DND-41 (cell line): ENCODE measurements at regions not wholly inside any gene's neighbourhood (a gene's known extent, or its start where the extent isn't known, plus 50 kb on each side); places are given as distances from the start of the nearest gene placed in this dataset.

Experiments
- ATAC-seq: fragments of 200-7000 bp; cut with Tn5 transposase; 3 replicates; pipeline ENCODE4 v1.9.1; 2021; ENCODE audit warnings: low read depth; ENCODE audit not compliant: insufficient read depth
- DNase-seq: peaks from one replicate; pipeline ENCODE4 v3.0.0-alpha.2; 2020
- H2AFZ ChIP-seq: 2 replicates; pipeline ENCODE4 v1.6.0; 2012; ENCODE audit warnings: low read depth, low read length
- H3K27ac ChIP-seq: 2 replicates; pipeline ENCODE4 v1.5.1; 2012; ENCODE audit warnings: low read length, inconsistent platforms
- H3K27me3 ChIP-seq: fragments of 200-600 bp; sonication (generic); 2 replicates; pipeline ENCODE4 v1.6.0; 2012; ENCODE audit warnings: low read length, mild to moderate bottlenecking, inconsistent platforms; ENCODE audit not compliant: insufficient read depth, poor library complexity
- H3K36me3 ChIP-seq: 2 replicates; pipeline ENCODE4 v1.5.1; 2012; ENCODE audit warnings: low read length, inconsistent platforms; ENCODE audit not compliant: insufficient read depth
- H3K4me1 ChIP-seq: 2 replicates; pipeline ENCODE4 v1.5.1; 2012; ENCODE audit warnings: mild to moderate bottlenecking, low read length; ENCODE audit not compliant: insufficient read depth
- H3K4me2 ChIP-seq: 2 replicates; pipeline ENCODE4 v1.6.0; 2012; ENCODE audit warnings: mild to moderate bottlenecking, moderate library complexity, low read length, inconsistent platforms; ENCODE audit not compliant: insufficient read depth
- H3K4me3 ChIP-seq, 2 experiments: fragments of 200-600 bp in 1 of 2; shearing (Covaris generic) in 1 of 2; 2 replicates each; pipeline ENCODE4 v1.5.1; 2012 to 2016; ENCODE audit warnings: inconsistent platforms in 2 of 2, low read length in 2 of 2, mild to moderate bottlenecking in 2 of 2, low read depth in 1 of 2, moderate library complexity in 1 of 2
- H3K79me2 ChIP-seq: 2 replicates; pipeline ENCODE4 v1.6.0; 2012; ENCODE audit warnings: low read length, inconsistent platforms; ENCODE audit not compliant: insufficient read depth
- H3K9ac ChIP-seq: 2 replicates; pipeline ENCODE4 v1.6.0; 2012; ENCODE audit warnings: low read depth, mild to moderate bottlenecking, inconsistent platforms, low read length, moderate library complexity
- H3K9me3 ChIP-seq: 2 replicates; pipeline ENCODE4 v1.5.1; 2012; ENCODE audit warnings: low read length, moderate library complexity, mild to moderate bottlenecking, inconsistent platforms; ENCODE audit not compliant: insufficient read depth, severe bottlenecking
- H4K20me1 ChIP-seq: 2 replicates; pipeline ENCODE4 v1.6.0; 2012; ENCODE audit warnings: low read length; ENCODE audit not compliant: insufficient read depth
- EZH2 ChIP-seq: IDR thresholded peaks from 3 replicates; pipeline ENCODE4 v1.6.1; 2012; ENCODE audit warnings: borderline replicate concordance, low read depth, mild to moderate bottlenecking, moderate library complexity, low read length, inconsistent platforms; ENCODE audit not compliant: severe bottlenecking
- TF ChIP-seq, protein P1 (sequence below): IDR thresholded peaks from 2 replicates; pipeline ENCODE4 v1.5.1; 2012; ENCODE audit warnings: borderline replicate concordance, low read length, moderate library complexity, mild to moderate bottlenecking; ENCODE audit not compliant: poor library complexity, severe bottlenecking; ENCODE audit errors: extremely low read depth

DNA sequence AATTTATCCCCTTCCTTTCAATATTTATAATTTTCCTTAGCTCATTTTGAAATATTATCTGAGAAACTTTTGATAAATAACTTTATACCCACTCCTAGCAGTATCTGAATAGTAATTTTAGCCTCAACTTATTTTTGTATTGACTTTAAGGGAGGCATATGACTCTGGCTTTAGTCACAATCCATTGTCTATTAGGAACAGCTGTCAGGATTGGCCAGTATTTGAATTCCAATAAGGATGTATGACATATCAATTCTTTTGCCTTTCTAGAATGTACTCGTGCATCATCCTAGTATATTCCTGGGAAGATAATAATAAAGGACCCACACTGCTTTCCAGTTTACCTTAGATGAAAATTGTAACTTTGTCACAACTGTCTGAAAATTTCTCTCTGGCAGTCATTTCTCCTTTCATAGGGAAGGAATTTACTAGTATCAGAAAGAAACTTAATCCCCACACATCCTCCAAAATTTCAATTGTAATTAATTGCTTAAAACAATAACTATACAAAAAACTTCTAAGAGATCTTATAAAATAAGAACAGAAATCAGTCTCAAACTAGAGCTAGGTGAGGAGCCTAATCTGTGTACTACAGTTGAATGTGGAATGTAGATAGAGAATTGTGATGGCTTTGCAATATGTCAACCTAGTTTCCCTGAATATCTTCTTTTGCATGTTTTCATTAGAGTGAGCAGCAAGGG is 121.0 kb upstream of the EPHA5 start:
- peaks cover 20% of the 10 kb centered on the region for H3K4me1 ChIP-seq
- peak overlapping the region; percentile 83 for H2AFZ ChIP-seq
- H3K9me3 ChIP-seq: peaks cover 2% of the 10 kb centered on the region
- no peaks in the 10 kb centered on the region for H3K79me2 ChIP-seq
- H3K4me2 ChIP-seq: peak overlapping the region; percentile 62
- TF ChIP-seq EZH2: no peak
- TF ChIP-seq, protein P1, sequence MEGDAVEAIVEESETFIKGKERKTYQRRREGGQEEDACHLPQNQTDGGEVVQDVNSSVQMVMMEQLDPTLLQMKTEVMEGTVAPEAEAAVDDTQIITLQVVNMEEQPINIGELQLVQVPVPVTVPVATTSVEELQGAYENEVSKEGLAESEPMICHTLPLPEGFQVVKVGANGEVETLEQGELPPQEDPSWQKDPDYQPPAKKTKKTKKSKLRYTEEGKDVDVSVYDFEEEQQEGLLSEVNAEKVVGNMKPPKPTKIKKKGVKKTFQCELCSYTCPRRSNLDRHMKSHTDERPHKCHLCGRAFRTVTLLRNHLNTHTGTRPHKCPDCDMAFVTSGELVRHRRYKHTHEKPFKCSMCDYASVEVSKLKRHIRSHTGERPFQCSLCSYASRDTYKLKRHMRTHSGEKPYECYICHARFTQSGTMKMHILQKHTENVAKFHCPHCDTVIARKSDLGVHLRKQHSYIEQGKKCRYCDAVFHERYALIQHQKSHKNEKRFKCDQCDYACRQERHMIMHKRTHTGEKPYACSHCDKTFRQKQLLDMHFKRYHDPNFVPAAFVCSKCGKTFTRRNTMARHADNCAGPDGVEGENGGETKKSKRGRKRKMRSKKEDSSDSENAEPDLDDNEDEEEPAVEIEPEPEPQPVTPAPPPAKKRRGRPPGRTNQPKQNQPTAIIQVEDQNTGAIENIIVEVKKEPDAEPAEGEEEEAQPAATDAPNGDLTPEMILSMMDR: no peak
- peak overlapping the region; percentile 80 for H3K27ac ChIP-seq
- H4K20me1 ChIP-seq: no peaks in the 10 kb centered on the region
- DNase-seq: no peak
- peak overlapping the region in 1 of 2 experiments; percentile 45; a peak in 2 of 4 replicates for H3K4me3 ChIP-seq
- no peaks in the 10 kb centered on the region for H3K36me3 ChIP-seq
- ATAC-seq: peak; percentile 57
- H3K27me3 ChIP-seq: no peaks in the 10 kb centered on the region
- H3K9ac ChIP-seq: peak overlapping the region; percentile 46

DNA sequence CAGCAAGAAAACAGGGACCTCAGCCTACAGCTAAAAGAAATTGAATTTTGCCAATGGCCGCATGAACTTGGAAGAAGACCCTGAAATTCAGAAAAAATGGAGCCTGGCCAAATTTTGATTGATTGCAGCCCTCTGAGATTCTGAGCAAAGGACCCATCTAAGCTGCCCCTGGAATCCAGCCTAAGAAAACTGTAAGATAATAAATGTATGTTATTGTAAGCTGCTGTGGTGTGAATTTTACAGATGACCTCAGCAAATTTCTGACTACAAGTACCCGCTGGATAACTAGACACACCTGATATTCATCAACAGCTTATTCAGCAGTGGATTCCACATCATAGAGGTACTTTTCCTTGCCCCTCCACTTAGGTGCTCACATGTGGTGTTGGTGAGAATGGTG is 119.5 kb upstream of the EPHA5 start:
- H3K36me3 ChIP-seq: no peaks in the 10 kb centered on the region
- H3K27me3 ChIP-seq: no peaks in the 10 kb centered on the region
- no peaks in the 10 kb centered on the region for H3K79me2 ChIP-seq
- H3K4me2 ChIP-seq: no peak overlapping the region
- H3K4me3 ChIP-seq: no peak overlapping the region
- no peak overlapping the region for H3K9ac ChIP-seq
- no peaks in the 10 kb centered on the region for H3K9me3 ChIP-seq
- H3K27ac ChIP-seq: no peak overlapping the region
- TF ChIP-seq, protein P1: no peak
- TF ChIP-seq EZH2: no peak
- H3K4me1 ChIP-seq: peaks cover 20% of the 10 kb centered on the region
- H2AFZ ChIP-seq: no peak overlapping the region
- DNase-seq (no peak), ATAC-seq (no peak)
- no peaks in the 10 kb centered on the region for H4K20me1 ChIP-seq

DNA sequence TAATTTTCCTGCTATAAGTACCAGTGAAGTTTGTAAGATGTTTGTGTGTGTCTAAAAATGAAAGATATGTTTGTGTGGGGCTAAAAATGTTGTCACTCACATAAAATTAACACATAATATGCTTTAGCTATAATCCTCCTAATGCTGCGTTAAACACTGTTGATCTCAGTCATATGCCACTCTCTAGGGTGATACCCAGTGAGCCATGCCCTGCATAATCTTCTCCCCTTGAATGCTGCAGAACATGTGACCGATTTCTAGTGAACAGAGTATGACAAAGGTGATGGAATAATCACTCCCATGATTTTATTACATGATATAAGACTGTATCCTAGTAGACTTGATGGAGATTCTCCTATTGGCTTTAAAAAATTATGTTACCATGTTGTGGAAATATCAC is 119.1 kb upstream of the EPHA5 start:
- Histone ChIP-seq H3K9me3 (no peaks in the 10 kb centered on the region), H3K4me3 (no peak overlapping the region), H3K4me2 (no peak overlapping the region), H3K4me1 (peaks cover 20% of the 10 kb centered on the region), H3K9ac (no peak overlapping the region), H3K27me3 (no peaks in the 10 kb centered on the region), H2AFZ (no peak overlapping the region), H4K20me1 (no peaks in the 10 kb centered on the region), H3K79me2 (no peaks in the 10 kb centered on the region), H3K36me3 (no peaks in the 10 kb centered on the region), H3K27ac (no peak overlapping the region)
- DNase-seq (no peak), ATAC-seq (no peak)
- TF ChIP-seq, protein P1: no peak
- no peak for TF ChIP-seq EZH2
